Activated T-cell treated with anti-CD3 and anti-CD28 coated beads, Interleukin-2, amount 50 U/mL, for 1 hour (primary cell): ENCODE measurements at regions not wholly inside any gene's neighbourhood (a gene's known extent, or its start where the extent isn't known, plus 50 kb on each side); places are given as distances from the start of the nearest gene placed in this dataset.
"Not testable (repeated sequence)": the region's sequence is repeated elsewhere in the genome, so short reads cannot be mapped to it uniquely, and the experiment has no call there.

ENCODE experiments used
- DNase-seq: peaks from one replicate; pipeline ENCODE4 v3.0.0-alpha.2; 2020

GRCh38 chr17:77786740-77787505 is 171.6 kb upstream of the TNRC6C start:
- no peak for DNase-seq

GRCh38 chr17:77790143-77790829 is 168.2 kb upstream of the TNRC6C start:
- DNase-seq, result no peak

GRCh38 chr17:77792626-77793025 is 165.9 kb upstream of the TNRC6C start:
- no peak for DNase-seq

- DNase-seq, result no peak
These were observed 165.1 kb upstream of the TNRC6C start for GRCh38 chr17:77793146-77793970.

- no peak for DNase-seq
These were observed 164.6 kb upstream of the TNRC6C start for GRCh38 chr17:77793971-77794235.

GRCh38 chr17:77794846-77795245 is 163.7 kb upstream of the TNRC6C start:
- no peak for DNase-seq

GRCh38 chr17:77795685-77796084 is 162.8 kb upstream of the TNRC6C start:
- DNase-seq, result no peak

GRCh38 chr17:77796176-77796860 is 162.2 kb upstream of the TNRC6C start:
- DNase-seq, result no peak

GRCh38 chr17:77798031-77798430 is 160.5 kb upstream of the TNRC6C start:
- DNase-seq, result no peak

GRCh38 chr17:77798481-77798880 is 160.0 kb upstream of the TNRC6C start:
- no peak for DNase-seq

GRCh38 chr17:77800816-77801215 is 157.7 kb upstream of the TNRC6C start:
- no peak for DNase-seq

- DNase-seq, result no peak
These were observed 156.8 kb upstream of the TNRC6C start for GRCh38 chr17:77801545-77802332.

- DNase-seq, result no peak
These were observed 156.2 kb upstream of the TNRC6C start for GRCh38 chr17:77802333-77802615.

- DNase-seq, result no peak
These were observed 155.7 kb upstream of the TNRC6C start for GRCh38 chr17:77802811-77803220.

- DNase-seq, result no peak
These were observed 154.8 kb upstream of the TNRC6C start for GRCh38 chr17:77803726-77804125.

- DNase-seq, result no peak
These were observed 153.6 kb upstream of the TNRC6C start for GRCh38 chr17:77804796-77805426.

- not testable (repeated sequence) for DNase-seq
These were observed 152.5 kb upstream of the TNRC6C start for GRCh38 chr17:77805970-77806369.

- DNase-seq, result no peak
These were observed 151.3 kb upstream of the TNRC6C start for GRCh38 chr17:77807051-77807745.

- no peak for DNase-seq
These were observed 150.6 kb upstream of the TNRC6C start for GRCh38 chr17:77807746-77808441.

GRCh38 chr17:77808686-77809425 is 149.6 kb upstream of the TNRC6C start:
- DNase-seq, result no peak
